Limb (tissue), 2 donors: ENCODE measurements at regions not wholly inside any gene's neighbourhood (a gene's known extent, or its start where the extent isn't known, plus 50 kb on each side); places are given as distances from the start of the nearest gene placed in this dataset.

ENCODE experiments used
- DNase-seq, 2 donors: peaks; one replicate each; pipeline ENCODE4 v3.0.0-alpha.2; 2016; ENCODE audit errors: extremely low spot score in 2 of 2

- DNase-seq: no peak
Observed at GRCh38 chr7:113175525-113176104, 57.3 kb upstream of the SMIM30 start.

- no peak for DNase-seq
Observed at GRCh38 chr7:113172726-113173125, 54.4 kb upstream of the SMIM30 start.

- DNase-seq: no peak
Observed at GRCh38 chr7:113170591-113170990, 52.2 kb upstream of the SMIM30 start.
